ENCODE measurements at regions not wholly inside any gene's neighbourhood (a gene's known extent, or its start where the extent isn't known, plus 50 kb on each side); places are given as distances from the start of the nearest gene placed in this dataset.

DNA sequence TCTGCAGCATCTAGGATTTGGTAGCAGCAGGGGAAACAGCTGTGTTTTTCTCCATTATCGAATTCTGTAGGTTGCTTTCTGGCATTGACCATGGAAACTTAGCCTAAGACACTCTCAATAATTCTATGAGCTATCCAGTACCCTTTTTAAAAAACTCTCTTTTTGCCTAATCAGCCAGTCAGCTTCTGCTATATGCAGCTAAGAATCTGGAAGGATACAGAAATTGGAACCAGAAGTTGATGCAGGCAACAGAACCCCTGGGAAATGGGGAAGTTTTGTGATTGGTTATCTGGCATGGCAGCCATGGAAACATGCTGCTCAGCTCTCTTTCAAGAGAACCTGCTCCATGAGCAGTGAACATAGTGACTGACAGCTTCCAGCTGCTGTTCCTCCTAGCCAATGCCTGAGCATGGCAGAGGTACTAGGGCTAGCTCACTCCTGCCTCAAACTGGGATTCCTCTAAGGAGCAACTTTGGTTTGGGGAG lies 417.6 kb upstream of the MAOA start:
- TF ChIP-seq, protein P1, sequence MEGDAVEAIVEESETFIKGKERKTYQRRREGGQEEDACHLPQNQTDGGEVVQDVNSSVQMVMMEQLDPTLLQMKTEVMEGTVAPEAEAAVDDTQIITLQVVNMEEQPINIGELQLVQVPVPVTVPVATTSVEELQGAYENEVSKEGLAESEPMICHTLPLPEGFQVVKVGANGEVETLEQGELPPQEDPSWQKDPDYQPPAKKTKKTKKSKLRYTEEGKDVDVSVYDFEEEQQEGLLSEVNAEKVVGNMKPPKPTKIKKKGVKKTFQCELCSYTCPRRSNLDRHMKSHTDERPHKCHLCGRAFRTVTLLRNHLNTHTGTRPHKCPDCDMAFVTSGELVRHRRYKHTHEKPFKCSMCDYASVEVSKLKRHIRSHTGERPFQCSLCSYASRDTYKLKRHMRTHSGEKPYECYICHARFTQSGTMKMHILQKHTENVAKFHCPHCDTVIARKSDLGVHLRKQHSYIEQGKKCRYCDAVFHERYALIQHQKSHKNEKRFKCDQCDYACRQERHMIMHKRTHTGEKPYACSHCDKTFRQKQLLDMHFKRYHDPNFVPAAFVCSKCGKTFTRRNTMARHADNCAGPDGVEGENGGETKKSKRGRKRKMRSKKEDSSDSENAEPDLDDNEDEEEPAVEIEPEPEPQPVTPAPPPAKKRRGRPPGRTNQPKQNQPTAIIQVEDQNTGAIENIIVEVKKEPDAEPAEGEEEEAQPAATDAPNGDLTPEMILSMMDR (IDR thresholded peaks at IDR 0.05; ENCODE audit: borderline replicate concordance, insufficient read depth, low read depth, low read length): no peak
- H3K4me3 ChIP-seq (ENCODE audit: low read depth, low read length): no peak overlapping the region

DNA sequence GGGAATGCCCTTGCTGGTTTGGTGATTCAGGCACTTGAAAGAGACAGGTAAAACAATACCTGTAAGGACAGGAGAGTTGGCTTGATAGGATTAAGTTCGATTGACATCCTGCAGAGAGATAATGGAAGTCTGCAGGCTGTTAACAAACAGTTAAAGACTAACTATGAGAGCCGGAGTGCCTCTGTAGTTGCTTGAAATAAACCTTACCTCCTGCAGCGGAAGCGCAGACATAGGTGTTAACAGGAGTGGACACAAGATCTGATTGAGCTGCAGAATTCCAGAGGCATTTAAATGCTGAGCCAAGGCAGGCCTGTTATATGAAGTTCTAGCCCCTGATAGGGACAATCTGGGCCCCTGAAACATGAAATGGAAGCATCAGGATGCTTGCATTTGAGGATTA lies 416.7 kb upstream of the MAOA start:
- TF ChIP-seq, protein P1 (IDR thresholded peaks at IDR 0.05; ENCODE audit: borderline replicate concordance, insufficient read depth, low read depth, low read length): no peak
- H3K4me3 ChIP-seq (ENCODE audit: low read depth, low read length): no peak overlapping the region

GRCh38 chrX:43255596-43255995 lies 400.5 kb upstream of the MAOA start:
- TF ChIP-seq, protein P1 (IDR thresholded peaks at IDR 0.05; ENCODE audit: borderline replicate concordance, insufficient read depth, low read depth, low read length): no peak

GRCh38 chrX:43266487-43266886 lies 389.6 kb upstream of the MAOA start:
- H3K4me3 ChIP-seq (ENCODE audit: low read depth, low read length): no peak overlapping the region
- TF ChIP-seq, protein P1 (IDR thresholded peaks at IDR 0.05; ENCODE audit: borderline replicate concordance, insufficient read depth, low read depth, low read length): no peak

More at GRCh38 chrX:43255596-43255995, 400.5 kb upstream of the MAOA start:
- no peak overlapping the region for H3K4me3 ChIP-seq (ENCODE audit: low read depth, low read length)

DNA sequence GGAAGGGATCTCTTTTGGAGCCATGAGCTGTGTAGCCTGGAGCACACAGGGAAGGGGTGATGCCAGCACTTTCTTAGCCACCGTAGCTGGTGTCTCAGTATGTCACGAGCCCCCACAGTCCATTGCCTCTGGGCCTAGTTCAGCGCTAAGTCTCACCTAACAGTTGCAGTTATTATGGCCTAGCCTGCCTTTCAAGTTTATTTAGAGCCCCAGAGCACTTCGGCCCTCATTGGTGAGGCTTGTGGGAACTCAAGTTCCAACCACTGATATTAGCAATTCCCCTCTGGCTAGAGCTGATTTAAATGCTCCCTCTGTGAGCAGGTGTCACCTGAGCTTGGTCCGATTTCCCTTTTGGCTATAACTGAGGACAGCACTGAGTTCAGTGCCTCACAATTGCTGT lies 388.4 kb upstream of the MAOA start:
- TF ChIP-seq, protein P1 (IDR thresholded peaks at IDR 0.05; ENCODE audit: borderline replicate concordance, insufficient read depth, low read depth, low read length): no peak

GRCh38 chrX:43269201-43269600 lies 386.9 kb upstream of the MAOA start:
- TF ChIP-seq, protein P1 (IDR thresholded peaks at IDR 0.05; ENCODE audit: borderline replicate concordance, insufficient read depth, low read depth, low read length): no peak
- no peak overlapping the region for H3K4me3 ChIP-seq (ENCODE audit: low read depth, low read length)

More for the DNA sequence above, 388.4 kb upstream of the MAOA start:
- no peak overlapping the region for H3K4me3 ChIP-seq (ENCODE audit: low read depth, low read length)

DNA sequence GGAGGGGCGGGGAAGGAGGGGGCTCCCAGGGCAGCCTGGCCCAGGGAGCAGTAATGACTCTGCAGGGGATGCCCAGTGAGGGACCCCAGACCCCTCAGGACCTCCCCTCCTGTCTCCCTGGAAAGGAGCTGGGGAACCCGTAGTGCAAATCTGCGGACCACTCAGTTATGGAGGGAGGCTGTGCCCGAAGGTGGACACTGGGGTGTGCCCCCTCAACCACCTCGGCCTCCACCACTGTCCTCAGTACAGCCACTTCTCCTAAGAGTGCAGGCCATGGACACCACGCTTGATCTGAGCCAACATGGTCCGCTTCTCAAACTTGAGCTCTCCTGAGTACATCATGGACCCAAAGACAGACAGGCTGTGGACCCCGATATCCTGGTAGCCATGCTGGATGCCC lies 378.2 kb upstream of the MAOA start:
- TF ChIP-seq, protein P1 (IDR thresholded peaks at IDR 0.05; ENCODE audit: borderline replicate concordance, insufficient read depth, low read depth, low read length): no peak
- no peak overlapping the region for H3K4me3 ChIP-seq (ENCODE audit: low read depth, low read length)
